ENCODE measurements at regions not wholly inside any gene's neighbourhood (a gene's known extent, or its start where the extent isn't known, plus 50 kb on each side); places are given as distances from the start of the nearest gene placed in this dataset.
A peak's percentile ranks its signal among the peaks of the same experiment; 100 is the strongest.

DNA sequence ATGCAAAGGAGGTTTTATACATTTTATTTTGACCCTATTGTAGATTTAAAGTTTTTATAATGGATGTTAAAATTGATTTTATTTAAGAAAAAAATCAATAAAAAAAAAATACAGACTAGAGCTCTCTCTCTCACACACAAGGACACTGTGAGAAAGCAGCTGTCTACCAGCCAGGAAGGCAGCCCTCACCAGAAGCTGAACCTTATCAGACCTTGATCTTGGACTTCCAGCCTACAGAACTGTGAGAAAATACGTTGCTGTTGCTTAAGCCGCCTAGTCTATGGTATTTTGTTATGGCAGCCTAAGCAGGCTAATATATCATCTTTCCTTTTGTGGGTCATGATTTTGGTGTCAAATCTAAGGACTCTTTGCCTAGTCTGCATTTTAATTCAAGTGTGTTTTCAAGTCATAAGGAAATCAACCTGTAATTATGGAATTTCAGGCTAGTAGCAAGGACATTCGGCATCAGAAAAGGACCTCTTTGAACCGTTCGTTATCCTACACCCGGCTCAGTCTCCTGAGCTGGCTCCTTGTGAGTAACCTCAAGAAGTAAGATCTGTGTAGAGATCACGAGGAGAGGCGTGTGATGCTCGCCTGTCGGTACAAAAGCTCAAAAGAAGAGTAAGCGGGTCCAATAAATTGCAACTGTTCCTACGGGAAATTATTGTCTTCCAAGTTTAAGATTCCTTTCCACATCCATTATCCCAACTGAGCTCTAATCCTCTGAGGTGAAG, 98.2 kb downstream of the PDCL3 start:
- no peak for DNase-seq

DNA sequence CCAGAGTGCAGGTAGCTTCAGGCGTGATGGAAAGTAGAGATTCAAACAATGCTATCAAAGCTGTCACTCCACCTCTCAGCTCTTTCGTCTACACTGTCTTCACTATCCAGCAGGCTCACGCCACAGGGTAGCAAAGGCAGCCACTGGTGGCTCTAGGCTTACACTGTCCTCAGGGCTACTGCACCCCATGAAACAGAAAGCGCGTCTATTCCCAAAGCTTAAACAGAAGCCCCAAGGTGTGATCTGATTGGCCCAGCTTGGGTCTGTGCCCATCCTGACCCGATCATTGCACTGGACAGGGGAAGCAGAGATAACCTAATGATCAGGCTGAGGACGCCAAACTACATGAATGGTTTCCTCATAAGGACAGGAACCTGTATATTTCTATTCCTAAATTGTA, 100.1 kb downstream of the PDCL3 start:
- no peak for DNase-seq

DNA sequence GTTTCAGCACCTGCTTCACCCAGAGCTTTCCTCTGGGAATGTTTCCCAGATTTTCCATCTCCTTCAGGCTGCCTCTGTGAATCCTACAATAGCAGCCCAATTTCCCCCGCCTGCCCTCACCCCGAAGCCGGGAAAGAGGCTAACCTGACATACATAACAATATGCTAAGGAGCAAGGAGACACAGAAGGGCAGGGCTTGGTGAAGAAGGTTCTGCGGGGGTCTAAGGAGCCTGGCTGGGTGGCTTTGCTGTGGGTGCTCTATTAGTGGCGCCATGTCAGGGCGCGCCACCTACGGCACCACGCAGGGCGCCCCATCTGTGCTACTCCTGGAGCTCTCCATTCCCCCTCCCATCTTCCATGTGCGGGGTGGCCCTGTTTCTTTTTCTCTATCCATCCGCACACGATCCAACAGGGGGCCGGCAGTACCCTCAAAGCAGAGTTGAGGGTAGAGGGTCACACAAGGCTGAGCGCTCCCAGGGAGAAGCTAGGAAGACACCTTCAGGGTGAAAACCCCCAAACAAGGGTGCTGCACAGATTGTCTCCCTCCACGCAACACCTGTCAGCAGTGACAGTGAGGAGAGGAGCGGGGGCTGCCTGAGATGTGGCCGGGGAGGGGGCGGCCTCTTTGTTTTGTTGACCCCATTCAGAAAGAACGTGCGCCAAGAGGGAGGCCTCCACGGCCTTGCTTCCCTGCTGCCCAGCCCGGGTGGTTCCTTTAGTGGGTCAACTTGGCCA, 101.4 kb downstream of the PDCL3 start:
- DNase-seq: no peak

DNA sequence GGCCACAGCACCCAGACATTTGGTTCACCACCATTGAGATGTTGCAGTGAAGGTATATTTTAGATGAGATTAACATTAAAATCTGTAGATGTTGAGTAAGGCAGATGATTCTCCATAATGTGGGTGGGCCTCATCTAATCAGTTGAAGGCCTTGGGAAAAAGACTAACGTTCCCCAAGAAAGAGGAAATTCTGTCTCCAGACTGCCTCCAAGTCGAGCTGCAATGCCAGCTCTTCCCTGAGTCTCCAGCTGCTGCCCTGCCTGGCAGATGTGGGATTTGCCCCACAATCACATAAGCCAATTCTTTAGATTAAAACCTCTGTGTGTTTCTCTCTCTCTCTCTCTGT, 101.9 kb downstream of the PDCL3 start:
- DNase-seq: no peak

DNA sequence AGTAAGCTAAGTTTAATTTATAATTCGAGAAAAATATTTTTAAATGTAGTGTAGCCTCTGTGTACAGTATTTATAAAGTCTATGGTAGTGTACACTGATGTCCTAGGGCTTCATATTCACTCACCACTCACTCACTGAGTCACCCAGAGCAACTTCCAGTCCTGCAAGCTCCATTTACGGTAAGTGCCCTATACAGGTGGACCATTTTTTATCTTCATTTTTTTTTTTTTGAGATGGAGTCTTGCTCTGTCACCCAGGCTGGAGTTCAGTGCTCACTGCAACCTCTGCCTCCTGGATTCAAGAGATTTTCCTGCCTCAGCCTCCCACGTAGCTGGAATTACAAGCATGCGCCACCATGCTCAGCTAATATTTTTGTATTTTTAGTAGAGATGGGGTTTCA, 104.2 kb downstream of the PDCL3 start:
- DNase-seq: no peak

DNA sequence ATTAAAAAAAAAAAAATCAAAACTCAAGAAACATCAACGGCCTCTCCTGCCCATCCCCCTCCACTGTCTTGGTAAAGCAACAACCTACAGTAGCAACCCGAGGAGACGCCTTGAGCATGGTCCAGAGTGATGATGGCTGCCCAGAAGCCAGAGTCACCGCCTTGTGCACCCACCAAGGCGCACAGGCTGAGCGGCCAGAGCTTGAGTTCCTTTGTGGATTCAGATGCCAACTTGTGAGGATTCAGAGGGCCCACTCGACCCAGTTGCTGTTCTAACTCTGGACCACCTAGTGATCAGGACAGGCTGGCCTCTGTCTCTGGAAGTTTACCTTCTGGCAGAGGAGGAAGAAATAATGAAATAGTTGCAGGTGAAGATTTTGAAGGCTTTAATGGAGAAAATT, 105.0 kb downstream of the PDCL3 start:
- DNase-seq: no peak

DNA sequence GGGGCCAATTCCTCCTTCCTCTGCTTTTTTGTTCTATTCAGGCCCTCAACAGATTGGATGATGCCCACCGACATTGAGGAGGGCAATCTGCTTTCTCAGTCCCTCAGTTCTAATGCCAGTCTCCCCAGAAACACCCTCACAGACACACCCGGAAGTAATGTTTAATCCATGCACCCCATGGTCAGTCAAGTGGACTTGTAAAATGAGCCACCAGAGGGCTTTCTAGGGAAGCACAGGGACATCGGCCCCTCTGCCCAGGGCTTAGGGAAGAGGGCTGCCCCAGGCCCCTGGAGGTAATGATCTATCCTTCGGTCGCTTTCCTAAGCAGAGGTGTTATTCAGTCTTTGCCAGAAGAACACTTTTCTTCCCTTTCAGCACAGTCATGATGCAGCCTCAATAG, 107.4 kb downstream of the PDCL3 start:
- DNase-seq: no peak

DNA sequence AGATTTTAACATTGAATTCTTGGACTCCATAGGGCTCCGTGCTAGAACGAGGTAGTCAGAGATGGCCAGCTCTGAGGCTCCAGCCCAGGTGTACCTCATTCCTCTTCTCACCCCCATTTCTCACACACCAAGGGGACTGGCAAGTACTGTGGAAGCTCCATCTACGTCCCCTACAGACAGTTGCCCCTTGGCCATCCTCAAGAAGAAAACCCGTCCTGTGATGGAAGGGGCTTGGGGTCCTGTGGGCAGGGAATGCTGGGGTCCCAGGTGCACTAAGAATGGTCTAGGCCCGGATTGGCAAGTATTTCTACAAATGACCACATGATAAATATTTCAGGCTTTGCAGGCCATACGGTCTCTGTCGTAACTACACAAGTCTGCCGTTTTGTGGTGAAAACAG, 110.3 kb downstream of the PDCL3 start:
- DNase-seq: no peak

DNA sequence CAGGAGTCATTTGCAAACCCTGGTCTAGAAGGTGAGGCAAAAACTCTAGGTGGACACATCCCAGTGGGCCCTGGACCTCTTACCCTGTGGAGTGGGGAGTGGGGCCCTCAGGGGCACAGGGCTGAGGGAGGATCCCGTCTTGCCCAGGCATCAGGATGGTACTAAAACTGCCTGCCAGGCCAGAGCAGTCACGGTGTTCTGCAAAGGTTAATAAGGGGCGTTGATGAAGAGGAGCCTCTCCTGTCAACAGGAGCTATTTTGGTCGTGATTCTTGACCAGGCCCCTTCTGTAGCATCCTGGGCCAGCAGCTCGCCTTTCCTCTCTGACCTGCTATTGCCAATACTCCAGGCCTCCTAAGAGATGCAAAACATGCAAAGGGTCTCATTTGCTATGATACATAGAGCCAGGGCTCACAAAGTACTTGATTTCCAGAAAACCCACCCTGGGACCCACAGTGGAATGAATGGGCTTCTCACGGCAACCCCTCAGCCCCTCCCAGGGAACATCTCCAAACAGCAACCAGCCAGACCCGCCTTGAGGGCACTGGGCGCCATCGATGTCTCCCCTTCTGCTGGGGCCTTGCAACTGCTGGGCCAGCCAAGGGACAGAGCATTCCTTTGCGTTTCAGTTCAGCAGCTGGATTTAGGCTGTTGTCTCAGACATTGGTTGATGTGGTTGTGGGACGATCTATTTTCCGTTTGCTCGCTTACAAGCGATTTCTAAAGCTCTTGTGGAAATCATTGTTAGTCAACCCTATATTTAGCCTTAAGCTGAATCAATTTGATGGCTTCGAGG, 111.1 kb downstream of the PDCL3 start:
- peak; percentile 23 for DNase-seq

DNA sequence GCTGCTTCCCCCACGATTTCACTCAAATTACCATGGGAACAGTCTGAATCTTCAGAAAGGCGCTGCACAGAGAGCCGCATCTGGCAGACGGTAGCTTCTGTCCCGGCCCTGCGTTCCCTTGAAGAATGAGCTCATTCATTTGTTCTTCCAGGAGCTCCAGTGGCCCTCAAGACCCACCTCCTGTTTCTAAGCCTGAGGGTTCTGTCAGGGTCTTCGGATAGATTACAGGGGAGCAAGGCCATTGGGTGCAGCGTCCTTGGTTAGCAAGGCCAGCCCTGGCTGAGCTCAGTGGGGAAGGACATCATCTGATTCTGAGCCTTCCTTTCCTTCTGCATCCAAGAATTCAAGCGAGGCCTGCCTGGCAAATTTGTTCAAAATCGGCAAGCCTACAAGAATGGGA, 111.9 kb downstream of the PDCL3 start:
- no peak for DNase-seq

DNA sequence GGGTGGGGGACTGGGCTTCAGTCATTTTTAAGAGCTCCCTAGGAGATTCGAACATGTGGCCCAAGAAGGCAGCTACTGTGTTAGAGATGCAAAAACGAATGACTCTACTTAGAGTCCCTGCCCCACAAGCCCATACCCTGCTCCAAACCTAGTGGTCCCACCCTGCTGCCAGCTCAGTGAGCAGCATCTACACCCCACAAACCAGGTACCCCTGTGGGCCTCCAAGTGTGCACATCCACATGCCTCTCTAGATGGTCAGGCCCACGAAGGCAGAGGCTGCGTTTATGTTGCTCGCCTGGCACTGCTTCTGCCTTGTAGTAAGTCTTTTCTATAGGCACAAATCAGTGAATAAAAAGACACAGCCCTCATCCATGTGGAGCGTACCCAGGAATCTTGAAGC, 112.6 kb downstream of the PDCL3 start:
- no peak for DNase-seq

DNA sequence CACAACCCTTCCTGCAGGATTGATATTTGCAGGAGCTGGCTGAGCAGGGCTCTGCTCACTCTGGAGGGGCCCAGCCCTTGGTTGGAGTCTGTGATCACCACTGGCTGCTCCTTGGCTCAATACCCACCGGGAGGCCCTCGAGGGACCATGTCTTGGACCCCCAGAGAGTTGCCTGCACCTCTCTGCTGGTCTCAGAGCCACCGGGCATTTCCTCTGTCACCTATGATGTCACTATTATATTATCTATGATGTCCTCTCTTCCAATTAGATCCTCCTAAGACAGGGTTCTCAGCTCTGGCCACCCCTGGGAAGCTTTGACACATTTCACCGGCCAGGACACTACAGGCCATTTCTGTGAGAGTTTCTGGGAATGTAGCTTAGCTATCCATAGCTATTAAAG, 113.1 kb downstream of the PDCL3 start:
- no peak for DNase-seq

DNA sequence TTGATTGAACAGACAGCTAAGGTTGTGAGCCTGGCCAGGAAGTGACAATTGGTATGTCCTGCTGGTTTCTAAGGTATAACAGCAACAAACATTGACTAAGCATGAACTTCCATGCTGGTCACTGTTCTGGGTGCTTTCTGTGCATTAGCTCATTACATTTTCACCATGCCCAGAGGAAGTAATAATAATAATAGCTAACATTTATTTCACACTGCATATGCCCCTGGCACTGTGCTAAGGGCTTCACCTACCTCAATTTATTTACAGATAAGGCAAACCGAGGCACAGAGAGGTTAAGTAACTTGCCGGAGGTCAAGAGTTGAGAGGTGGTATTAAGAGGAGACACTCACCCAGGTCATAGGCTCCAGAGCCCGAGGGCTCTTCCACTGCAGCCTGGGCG, 113.6 kb downstream of the PDCL3 start:
- DNase-seq: no peak

DNA sequence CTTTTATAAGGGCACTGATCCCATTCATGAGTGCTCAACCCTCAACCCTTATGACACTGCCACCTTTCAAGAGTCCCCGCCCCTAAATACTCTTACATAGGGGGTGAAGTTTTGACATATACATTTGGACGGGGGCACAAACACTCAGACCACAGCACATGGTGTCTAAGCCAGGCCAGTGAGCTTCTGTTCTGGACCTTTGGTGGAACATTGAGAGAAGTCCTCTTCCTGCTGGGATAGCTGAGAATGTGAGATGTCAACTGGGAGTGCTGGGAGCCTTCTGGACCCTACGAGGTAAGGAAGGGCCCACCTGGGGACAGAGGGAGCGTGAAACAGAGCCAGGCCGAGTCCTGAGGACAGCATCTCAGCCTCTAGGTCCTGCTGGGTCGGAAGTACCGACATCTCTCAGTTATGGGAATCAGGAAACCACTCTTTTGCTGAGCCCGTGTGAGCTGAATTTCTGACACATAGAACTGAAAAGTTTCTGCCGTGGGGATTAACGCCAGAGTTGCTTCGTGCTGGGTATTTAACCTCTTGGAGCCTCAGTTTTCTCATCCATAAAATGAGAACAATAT, 114.9 kb downstream of the PDCL3 start:
- no peak for DNase-seq

DNA sequence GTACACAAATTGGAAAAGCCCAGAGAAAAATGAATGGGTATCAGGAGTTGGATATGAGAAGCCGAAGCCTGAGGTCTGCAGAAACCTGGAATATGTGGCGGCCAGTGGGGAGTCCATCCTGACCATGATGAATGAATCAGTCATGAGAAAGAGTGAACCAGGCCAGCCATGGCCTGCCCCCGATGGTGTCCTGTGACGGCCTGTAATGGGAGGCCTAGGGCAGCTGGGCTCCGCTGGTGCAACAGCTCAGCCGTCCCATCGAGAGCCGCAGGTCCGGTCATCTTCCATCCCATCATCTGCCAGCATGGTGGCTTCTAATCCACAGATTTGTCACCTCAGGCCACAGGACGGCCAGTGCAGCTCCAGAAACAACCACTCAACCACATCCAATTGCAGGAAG, 116.4 kb downstream of the PDCL3 start:
- no peak for DNase-seq

DNA sequence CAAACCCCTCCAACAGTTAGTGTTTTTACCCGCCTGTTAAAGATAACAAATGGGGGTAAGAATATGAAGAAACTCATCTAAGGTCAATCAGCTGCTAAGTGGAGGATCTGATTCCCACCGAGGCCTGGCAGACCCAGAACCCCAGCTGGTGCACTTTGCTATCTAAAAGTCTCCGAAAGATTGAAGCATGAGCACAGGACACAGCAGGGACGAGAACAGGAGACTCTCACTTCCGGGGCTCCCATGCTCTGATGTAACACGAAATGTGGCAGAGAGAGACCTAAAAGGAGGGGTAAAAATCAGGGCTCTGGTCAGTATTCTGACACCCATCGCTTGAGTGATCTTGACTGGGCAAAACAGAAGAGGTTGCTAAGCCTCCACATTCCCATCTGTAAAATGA, 119.7 kb downstream of the PDCL3 start:
- DNase-seq: no peak

DNA sequence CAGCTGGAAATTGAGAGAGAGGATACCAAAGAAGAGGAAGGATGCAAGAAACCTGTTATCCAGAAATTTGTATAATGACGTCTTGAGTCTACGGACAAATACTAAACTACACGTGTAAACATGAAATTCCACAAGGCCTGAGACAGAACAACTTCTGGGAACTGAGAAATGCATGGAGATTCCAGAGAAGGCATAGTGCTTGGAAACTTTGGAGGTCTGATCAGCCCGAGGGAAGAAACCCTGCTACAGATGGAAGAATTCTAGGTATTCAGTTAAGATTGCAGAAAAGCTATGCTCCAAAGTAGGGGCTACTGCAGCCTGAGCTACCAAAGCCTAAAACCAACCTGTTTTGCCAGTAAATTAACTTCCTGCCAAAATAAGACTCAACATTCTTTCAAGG, 120.4 kb downstream of the PDCL3 start:
- no peak for DNase-seq

DNA sequence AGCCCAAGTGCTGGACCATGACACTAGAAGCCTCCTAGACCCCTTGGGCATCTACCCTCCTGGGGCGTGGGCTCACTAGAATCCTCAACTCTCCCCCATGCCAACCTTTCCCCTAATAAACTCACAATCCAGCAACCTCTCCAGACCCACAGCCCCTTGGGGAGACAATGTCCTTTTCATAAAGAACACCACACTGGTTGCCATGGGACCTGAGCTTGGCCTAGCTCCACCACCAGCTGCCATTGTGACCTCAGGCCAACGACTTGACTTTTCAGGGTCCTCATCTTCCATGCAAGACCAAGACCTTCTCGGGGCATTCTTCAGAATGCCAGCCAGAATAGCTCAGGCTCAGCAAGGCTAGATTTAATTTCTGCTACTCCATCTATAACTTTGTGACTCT, 128.1 kb upstream of the NPAS2 start:
- DNase-seq: no peak

DNA sequence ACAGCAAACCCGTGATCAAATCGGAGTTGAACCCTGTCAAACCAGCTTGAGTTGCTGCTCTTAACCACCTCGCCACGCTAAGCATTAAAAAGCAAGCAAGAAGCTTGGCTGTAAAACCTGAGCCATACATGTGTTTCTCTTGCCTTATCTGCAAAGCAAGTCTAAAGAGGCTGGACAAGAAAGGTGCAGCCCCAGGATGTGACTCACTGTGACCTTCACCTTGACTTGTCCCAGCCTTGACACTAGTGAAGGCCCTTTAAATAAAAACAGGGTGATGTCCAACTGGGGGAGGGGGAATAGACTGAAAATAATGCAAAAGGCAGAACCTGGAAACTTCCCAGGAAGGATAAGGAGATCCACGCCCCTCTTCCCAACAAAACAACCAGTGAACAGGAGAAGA, 127.6 kb upstream of the NPAS2 start:
- DNase-seq: no peak

DNA sequence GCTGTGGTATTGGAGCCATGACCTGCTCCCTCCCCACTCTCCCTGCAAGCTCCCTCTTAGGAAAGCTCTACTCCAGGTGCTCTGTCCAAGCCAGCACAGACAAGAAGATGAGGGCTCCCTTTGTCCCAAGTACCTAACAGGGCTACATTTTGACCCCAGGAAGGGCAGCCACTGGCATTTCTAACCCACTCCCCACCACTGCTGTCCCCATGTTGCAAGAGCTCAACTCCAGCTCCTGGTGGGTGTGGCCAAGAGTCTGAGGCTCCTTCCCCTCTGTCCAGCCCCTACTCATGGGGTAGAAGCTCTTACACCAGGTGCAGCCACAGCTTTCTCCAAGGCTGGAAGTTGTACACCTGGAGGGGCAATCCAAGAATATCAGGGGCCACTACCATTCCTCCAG, 127.0 kb upstream of the NPAS2 start:
- DNase-seq: no peak

DNA sequence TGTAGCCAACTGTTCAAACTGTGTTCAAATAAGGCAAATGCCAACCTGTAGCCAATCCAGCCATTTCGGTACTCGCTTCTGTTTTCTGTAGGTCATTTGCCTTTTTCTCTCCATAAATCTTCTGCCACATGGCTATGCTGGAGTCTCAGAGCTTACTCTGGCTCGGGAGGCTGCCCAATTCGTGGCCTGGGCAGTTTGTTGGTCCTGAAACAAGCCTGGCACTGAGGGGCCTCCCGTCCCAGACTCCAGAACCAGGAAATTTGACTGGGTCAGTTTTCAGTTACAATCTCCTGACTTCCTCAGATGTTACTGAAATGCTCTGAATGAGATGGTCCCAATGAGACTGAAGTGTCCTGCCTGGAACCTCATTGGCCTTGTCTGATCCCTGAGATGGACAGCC, 120.8 kb upstream of the NPAS2 start:
- DNase-seq: no peak

DNA sequence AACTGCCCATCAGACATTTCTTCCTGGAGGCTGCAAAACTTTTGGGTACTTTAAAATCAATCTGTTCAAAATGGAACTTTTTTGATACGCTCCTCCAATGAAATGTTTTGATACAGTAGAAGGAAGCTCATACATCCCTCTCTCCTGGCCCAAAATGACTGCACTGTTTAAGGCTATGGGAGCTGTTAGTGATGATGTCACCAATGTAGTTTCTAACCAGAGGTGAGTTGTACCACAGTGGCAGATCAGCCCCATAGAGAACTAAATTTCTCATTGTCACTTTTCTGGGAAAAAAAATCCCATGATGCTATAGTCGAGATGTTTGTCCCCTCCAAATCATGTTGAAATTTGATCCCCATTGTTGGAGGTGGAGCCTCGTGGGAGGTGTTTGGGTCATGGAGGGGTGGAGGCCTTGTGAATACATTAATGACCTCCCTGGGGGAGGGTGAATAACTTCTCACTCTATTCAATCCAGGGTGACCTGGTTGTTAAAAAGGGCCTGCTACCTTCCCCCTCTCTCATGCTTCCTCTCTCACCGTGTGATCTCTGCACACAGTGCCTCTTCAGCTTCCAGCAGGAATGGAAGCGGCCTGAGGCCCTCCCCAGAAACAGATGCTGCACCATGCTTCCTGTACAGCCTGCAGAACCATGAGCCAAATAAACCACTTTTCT, 117.4 kb upstream of the NPAS2 start:
- no peak for DNase-seq

DNA sequence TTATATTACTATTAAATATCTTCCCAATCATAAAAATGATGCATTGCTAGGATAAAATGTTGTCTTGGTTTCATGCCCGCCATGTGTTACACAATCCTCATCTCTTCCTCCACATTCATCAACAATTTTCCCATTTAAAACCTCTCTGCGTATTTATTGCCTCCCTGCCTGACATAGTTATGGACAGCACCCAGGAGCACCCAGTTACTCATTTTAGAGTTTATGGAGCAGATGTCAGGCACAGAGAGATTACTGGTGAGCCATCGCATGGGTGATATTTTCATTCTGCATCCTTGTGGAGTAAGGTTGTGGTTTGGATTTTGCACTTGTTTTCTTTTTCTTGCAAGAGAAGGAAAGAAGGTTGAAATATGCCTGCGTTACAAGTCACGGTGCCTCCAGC, 116.7 kb upstream of the NPAS2 start:
- DNase-seq: peak; percentile 59
